HG02759 (cell line): ENCODE measurements at regions not wholly inside any gene's neighbourhood (a gene's known extent, or its start where the extent isn't known, plus 50 kb on each side); places are given as distances from the start of the nearest gene placed in this dataset.
"Not testable (repeated sequence)": the region's sequence is repeated elsewhere in the genome, so short reads cannot be mapped to it uniquely, and the experiment has no call there.

Experiments used
- ATAC-seq: cut with Tn5 transposase; IDR thresholded peaks from one replicate; pipeline ENCODE4 v1.9.1; 2021; ENCODE audit warnings: mild to moderate bottlenecking, moderate library complexity; ENCODE audit not compliant: unreplicated experiment

- ATAC-seq: no peak
Measured at GRCh38 chr4:141455651-141456050, 180.7 kb upstream of the IL15 start.

- ATAC-seq: no peak
Measured at GRCh38 chr4:141457653-141458052, 178.7 kb upstream of the IL15 start.

- ATAC-seq: no peak
Measured at GRCh38 chr4:141458501-141458900, 177.9 kb upstream of the IL15 start.

DNA sequence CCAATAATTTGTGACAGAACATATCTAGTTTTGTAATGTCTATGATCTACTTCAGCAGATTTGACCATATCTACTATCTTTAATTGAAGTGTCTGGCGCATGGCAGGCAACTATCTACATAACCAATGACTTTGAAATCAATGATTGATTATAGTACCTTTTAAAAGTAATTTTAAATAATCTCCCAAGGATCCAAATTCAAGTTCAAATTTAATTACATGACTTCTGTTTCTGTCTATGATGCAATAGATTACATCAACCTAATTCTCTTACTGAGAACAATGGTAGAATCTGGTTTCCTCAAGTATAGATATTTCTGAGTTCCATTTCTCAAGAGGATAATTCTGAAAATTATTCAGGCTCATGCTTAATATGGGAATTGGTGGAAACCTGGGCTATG is 177.4 kb upstream of the IL15 start:
- no peak for ATAC-seq

DNA sequence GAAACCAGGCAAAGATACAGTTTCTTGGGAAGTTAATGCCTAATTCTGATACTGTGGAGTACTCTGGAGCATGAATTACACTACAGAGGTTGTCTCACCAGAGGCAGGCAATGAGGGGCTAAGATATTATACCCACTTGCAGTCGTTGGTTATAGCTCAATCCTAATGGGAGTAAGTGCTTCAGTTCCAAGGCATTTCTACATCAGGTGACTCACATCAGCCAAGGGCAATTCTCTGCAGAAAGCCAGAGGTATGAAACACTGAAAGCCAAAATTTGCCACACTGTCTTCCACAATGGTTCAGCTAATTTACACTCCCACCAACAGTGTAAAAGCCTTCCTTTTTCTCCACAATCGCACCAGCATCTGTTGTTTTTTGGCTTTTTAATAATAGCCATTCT is 174.0 kb upstream of the IL15 start:
- ATAC-seq: no peak

DNA sequence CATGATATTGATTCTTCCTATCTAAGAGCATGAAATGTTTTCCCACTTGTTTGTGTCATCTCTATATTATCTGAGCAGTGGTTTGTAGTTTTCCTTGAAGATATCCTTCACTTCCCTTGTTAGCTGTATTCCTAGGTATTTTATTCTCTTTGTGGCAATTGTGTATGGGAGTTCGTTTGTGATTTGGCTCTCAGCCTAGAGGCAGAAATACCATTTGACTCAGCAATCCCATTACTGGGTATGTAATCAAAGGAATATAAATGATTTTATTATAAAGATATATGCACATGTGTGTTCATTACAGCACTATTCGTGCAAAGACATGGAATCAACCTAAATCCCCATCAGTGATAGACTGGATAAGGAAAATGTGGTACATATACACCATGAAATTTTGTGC is 172.7 kb upstream of the IL15 start:
- no peak for ATAC-seq

- ATAC-seq: no peak
Measured at GRCh38 chr4:141464366-141464765, 172.0 kb upstream of the IL15 start.

GRCh38 chr4:141465171-141465570 is 171.2 kb upstream of the IL15 start:
- no peak for ATAC-seq

DNA sequence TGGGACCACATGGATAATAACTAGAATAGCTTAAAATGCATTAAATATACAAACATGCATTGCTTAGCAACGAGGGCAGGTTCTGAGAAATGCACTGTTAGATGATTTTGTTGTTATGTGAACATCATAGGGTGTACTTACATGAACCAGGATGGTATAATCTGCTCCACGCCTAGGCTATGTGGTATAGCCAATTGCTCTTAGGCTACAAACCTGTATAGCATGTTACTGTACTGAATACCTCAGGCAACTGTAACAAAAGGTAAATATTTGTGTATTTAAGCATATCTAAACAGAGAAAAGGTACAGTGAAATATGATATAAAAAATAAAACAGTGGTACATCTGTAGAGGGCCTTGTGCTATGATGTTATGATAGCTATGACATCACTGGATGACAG is 169.2 kb upstream of the IL15 start:
- ATAC-seq: no peak

DNA sequence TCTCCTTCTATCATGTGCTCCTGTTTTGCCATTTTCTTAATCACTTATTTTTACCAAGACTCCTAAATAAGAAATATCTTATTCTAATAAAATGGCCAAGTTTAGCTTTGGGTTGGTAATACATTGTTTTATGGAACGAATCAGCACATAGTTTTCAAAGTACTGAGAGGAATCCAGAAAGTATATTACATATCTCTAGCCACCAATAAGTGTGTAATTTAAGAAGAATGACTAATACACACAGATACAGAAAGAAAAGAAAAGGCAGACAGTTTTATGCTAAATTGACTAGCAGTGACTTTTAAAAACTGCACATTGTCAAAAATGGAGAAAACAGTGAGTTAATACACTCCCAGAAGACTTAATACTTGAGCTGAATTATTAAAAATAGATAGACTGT is 167.0 kb upstream of the IL15 start:
- no peak for ATAC-seq

DNA sequence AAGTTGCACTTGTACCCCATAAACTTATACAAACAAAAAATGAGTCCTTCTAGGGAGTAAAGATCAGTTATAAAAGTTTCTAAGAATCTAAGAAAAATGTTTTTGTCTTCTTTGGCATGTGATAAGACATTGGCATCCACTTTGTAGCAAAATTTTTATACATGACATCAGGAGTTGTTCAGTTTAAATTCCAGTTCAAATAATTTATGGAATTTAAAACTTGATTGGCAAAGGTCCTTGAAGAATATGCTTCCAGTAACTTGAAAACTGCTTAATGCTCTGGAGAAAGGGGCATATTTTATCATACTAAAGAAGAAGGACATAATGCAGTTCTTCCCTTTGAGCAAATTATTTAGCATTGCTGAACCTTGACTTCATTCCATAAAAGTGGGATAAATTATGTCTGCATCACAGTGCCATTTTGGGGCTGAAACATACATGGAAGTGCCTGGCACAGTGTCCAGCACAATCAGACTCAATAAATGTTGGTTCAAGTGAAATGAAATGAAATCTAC is 163.3 kb upstream of the IL15 start:
- no peak for ATAC-seq

DNA sequence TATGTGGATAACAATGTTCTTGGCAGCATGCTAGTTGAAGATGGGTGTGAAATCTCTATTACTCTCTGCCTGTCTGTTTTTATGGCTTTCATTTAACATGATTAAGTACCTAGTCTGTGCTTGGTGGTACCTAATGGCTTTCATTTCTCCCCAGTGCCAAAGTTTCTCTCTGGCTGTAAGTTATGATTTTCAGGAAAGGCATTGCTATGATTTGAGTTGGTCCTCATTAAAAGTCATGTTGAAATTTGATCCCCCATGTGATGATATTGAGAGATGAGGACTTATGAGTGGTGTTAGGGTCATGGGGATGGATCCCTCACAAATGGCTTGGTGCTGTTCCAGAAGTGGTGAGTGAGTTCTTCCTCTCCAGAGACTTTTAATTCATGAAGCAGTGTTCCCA is 162.4 kb upstream of the IL15 start:
- no peak for ATAC-seq

DNA sequence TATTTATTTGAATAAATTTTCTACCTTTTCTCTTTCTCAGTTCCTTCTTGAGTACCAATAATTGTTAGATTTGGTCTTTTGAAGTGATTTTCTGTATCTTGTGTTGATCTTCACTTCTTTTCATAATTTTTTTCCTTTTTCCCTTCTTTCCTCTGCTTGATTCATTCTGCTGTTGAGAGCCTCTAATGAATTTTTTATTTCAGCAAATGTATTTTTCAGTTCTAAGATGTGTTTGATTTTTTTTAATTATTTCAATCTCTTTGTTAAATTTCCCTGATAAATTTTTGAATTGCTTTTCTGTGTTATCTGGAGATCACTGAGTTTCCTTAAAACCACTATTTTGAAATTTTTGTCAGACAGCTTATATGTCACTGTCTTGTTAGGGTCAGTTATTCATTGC is 155.4 kb upstream of the IL15 start:
- no peak for ATAC-seq

GRCh38 chr4:141484298-141484697 is 152.1 kb upstream of the IL15 start:
- ATAC-seq: not testable (repeated sequence)

DNA sequence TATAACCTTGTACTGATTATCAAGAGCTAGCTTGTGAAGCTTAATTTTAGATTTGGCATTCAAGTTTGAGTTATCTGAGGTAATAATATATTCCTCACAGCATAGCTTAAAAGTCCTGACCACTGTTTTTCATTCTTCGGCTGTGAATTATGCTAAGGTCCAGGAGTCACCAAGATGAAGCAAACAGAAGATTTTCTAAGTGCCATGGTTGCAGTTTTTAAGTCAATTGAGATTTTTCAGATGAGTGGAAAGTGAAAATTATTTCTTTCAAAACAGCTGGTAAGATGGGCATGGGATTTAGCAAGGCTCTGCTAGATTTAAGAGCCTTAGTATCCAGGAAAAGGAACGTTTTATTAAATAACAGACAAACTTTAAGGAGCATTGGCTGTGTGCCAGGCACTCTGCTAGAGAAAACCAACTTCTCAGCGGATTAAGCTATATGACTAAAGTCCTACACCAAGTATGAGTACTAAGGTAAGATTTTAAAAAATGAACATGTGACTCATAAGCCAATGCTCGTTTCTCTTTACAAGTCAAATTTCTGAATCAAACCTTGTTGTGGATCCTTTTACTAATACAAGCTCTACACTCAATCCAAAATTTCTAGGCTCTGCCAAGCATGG is 149.9 kb upstream of the IL15 start:
- no peak for ATAC-seq

- peak; percentile 98 for ATAC-seq
Measured at GRCh38 chr4:141497627-141498026, 138.8 kb upstream of the IL15 start.

DNA sequence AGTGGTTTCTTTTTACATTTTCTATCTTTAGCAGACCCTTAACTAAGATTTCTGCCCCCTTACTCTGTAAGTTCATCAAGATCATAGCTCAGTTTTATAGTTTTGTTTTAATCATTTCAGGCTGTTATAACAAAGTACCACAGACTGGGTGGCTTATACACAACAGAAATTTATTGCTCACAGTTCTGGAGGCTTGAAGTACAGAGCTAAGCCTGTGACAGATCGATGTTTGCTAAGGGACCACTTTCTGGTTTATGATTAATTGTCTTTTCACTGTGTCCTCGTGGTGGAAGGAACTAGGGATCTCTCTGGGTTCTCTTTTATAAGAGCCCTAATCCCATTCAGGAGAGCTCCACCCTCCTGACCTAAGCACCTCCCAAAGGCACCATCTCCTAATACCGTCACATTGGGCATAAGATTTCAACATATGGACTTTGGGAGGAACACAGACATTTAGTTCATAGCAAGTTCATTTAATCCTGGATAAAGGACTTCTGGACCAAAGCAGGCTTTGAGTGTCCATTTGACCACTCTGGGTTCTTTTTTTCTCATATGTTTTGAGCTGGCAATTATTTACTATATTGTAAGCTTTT is 137.0 kb upstream of the IL15 start:
- no peak for ATAC-seq

DNA sequence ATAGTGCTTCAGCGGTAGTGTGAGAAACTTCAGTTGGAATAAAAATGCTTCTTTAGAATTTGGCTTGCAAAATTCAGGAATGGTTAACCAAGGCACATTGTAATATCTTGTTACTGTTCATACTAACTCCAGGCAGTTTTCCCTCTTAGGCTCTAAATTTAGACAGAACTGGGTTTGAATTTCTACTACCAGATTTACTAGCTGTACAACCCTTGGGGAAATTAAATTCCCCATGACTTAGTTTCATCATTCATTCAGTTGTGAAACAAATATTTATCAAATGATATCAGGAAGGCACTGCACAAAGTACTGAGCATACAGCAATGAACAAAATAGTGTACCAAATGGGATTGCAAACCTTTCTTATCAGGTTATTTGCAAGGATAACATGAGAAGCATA is 135.0 kb upstream of the IL15 start:
- ATAC-seq: no peak

- ATAC-seq: no peak
Measured at GRCh38 chr4:141501931-141502330, 134.5 kb upstream of the IL15 start.

- no peak for ATAC-seq
Measured at GRCh38 chr4:141502755-141503154, 133.6 kb upstream of the IL15 start.

DNA sequence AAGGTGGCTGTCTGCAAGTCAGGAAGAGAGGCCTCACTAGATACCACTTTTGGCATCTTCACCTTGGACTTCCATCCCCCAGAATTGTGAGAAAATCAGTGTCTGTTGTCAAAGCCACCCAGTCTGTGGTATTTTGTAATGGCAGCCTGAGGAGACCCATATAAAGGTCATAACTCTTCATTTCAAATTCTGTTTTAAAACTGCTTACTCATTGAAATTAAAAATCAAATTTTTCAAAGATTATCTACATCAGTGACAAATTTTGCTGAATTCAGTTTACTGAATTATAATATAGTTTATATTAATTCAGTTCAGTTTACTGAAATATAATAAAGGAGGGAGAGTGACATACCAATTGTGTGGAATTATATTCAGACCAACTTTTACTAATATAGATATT is 133.1 kb upstream of the IL15 start:
- no peak for ATAC-seq

- no peak for ATAC-seq
Measured at GRCh38 chr4:141511055-141511454, 125.3 kb upstream of the IL15 start.

GRCh38 chr4:141513866-141514265 is 122.5 kb upstream of the IL15 start:
- no peak for ATAC-seq
